NCI-H1092 treated with DMSO at 0.1 percent for 48 hours (cell line): ENCODE measurements at regions not wholly inside any gene's neighbourhood (a gene's known extent, or its start where the extent isn't known, plus 50 kb on each side); places are given as distances from the start of the nearest gene placed in this dataset.
"Not testable (repeated sequence)": the region's sequence is repeated elsewhere in the genome, so short reads cannot be mapped to it uniquely, and the experiment has no call there.

Experiments
- DNase-seq: peaks from one replicate; lab custom pipeline; 2025; lab: John Stamatoyannopoulos, UW

DNA sequence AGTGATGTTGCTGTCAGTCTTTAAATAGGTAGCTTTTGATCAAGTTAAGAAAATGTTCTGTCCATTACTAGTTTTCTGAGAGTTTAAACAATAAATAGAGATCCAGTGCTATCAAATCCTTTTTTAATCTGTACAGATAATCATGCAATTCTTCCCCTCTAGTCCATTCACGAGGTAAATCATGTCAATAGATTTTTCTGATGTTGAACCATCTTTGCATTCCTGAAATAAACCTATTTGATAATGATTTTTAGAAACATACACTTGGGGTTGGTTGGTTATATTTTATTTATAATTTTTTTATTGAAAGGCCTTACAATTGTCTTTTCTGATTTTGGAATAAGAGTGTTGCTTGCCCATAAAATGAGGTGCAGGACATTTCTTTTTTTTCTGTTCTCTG is 95.0 kb downstream of the FAM53A start:
- DNase-seq: no peak

DNA sequence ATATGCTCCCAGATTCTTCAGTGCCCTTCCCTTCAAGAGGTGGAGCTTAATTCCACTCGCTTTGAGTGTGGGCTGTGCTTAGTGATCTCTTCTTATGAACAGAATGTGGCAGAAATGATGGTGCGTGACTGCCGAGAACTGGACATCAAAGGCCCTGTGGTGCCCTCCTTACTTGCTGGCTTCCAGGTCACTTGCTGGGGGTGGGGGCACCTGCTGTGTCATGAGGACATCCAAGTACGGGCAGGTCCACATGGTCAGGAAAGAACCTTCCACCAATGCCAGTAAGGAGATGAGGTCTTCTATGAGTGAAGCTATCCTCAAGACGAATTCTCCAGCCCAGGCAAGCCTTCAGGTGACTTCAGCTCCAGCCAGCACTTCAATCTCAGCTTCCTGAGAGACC is 95.8 kb downstream of the FAM53A start:
- DNase-seq: no peak

DNA sequence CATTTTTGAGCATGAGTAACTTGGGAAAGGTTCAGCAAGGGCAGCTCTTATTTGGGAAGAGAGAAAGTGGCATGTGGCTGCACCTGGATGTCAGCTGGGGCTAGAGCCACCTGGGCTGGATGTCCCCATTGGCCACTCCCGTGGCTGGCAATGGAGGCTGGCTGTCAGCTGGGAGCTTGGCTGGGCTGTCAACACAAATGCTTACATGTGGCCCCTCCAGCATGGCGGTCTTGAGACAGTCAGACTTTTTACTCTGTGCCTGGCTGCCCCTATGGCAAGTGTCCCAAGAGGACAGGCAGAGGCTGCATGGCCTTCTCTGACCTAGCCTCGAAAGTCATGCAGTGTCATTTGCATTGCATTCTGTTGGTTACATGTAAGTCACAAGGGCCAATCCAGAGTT is 99.6 kb downstream of the FAM53A start:
- DNase-seq: no peak

DNA sequence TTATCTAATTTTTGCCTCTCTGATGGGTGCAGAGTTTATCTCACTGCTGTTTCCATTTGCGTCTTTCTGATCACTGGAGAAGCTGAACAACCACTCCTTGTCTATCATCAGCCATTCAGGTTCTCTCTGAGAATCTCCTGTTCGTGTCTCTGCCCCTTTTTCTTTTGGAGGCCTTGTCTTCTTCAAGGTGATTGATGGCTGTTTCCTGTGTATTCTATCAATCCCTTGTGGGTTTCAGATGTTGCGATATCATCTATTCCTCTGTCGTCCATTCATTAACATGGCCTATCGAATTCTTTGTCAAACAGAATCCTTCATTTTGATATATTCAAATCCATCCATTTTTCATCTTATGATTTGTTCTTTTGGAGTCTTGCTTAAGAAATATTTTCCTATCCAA is 100.3 kb downstream of the FAM53A start:
- DNase-seq: no peak

DNA sequence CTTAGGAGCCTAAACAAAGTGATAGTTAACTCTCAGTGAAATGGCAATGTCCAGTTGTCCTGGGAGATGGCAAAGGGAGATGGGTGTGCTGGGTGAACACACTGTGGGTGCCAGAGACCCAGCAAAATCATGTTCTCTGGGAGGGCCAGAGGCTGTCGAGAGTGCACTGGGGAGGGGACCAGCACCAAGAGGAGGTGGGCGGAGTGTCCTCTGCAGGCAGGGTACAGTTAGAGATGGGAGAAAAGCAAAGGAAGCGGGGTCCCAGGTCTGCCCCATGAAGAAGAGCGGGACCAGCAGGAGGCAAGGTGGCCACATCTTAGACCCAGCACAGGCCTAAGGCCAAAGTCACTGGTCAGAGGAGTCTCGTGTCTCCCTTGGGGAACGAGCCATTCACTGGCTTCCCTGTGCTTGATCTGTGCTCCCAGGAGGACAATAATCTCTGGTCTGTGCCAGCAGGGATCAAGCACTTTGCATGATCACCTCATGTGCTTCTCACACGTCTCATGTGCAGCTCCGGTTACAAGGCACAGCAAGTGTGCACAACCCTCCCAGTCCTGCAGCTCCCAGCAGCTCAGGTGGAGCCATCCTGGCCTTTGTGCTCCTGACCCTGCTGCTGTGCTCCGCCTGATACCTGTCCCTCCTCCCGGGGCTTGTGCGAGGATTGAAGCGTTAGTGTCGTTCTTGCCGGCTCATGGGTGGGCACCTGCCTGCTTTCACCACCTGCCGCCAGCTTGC is 100.9 kb downstream of the FAM53A start:
- DNase-seq: no peak

DNA sequence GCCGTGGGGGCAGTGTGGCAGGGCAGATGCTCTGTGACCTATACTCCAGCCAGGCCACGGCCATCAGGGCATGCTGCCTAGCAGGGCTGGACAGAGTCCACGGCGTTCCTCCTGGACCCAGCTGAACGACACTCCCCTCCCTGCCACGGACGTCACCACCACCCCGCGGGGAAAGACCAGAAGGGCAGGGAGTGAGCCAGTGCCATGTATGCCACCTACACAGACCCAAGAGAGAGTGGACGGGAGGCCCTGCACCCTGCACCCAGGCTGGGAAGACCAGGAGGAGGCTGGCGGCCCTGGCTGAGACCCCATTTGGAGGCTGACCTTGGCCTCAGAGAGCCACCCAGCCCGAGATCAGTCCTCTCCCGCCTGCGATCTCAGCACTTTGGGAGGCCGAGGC is 101.9 kb downstream of the FAM53A start:
- DNase-seq: no peak

DNA sequence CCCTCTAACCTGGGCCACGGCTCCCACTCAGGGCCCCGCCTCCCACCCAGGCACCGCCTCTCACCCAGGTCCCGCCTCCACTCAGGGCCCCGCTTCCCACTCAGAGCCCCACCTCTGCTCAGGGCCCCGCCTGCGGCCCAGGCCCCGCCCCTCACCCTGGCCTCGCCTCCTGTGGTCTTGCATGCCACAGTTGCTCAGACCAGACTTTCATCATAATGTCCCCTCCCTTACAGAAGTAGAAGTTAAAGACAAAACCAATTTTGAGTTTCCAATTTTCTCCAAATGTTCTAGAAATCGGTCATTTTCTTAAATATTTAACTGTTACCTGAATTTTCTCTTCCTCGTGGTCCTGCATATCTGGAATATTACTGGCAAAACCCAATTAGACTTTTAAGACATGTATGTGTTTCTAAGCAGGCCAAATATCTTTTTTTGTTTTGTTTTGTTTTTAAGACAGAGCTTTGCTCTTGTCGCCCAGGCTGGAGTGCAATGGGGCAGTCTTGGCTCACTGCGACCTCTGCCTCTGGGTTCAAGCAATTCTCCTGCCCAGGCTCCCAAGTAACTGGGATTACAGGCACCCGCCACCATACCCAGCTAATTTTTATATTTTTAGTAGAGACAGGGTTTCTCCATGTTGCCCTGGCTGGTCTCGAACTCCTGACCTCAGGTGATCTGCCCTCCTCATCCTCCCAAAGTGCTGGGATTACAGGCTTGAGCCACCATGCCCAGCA is 102.8 kb downstream of the FAM53A start:
- not testable (repeated sequence) for DNase-seq

DNA sequence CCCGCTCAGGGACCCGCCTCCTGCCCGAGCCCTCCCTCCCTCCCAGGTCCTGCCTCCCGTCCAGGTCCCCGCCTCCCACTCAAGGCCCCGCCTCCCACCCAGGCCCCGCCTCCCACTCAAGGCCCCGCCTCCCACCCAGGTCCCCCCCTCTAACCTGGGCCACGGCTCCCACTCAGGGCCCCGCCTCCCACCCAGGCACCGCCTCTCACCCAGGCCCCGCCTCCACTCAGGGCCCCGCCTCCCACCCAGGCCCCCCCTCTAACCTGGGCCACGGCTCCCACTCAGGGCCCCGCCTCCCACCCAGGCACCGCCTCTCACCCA is 103.5 kb downstream of the FAM53A start:
- not testable (repeated sequence) for DNase-seq

DNA sequence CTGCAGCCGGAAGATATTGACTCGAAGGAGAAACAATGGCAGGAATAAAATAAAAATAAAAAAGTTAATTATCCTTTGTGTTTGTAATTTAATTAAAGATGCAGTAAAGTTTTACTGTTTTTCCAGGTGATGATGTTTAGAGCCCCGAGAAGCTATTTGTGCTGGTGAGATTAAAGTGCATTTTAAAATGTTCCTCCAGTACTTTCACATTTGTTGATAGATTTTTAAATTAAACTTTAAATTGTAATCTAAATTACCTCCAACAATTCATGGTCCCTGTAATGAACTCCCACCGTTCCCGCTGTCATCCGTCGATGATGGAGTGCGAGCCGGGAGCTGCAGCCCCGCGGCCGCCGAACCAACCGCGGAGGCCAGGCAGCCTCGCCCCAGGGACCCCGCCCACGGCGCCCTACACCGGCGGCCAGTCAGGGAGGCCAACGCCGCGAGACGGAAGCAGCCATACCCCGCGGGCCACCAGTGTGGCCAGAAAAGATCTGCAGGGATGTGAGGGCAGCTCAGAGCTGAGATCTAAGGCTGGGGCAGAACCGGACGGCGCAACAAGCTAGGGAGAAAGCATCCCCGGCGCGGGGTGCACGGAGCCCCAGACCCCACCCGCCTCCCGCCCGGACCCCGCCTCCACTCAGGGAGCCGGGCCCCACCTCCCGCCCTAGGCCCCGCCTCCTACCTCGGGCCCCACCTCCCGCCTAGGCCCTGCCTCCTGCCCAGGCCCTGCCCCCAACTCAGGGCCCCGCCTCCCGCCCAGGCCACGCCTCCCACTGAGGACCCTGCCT is 104.0 kb downstream of the FAM53A start:
- DNase-seq: no peak

DNA sequence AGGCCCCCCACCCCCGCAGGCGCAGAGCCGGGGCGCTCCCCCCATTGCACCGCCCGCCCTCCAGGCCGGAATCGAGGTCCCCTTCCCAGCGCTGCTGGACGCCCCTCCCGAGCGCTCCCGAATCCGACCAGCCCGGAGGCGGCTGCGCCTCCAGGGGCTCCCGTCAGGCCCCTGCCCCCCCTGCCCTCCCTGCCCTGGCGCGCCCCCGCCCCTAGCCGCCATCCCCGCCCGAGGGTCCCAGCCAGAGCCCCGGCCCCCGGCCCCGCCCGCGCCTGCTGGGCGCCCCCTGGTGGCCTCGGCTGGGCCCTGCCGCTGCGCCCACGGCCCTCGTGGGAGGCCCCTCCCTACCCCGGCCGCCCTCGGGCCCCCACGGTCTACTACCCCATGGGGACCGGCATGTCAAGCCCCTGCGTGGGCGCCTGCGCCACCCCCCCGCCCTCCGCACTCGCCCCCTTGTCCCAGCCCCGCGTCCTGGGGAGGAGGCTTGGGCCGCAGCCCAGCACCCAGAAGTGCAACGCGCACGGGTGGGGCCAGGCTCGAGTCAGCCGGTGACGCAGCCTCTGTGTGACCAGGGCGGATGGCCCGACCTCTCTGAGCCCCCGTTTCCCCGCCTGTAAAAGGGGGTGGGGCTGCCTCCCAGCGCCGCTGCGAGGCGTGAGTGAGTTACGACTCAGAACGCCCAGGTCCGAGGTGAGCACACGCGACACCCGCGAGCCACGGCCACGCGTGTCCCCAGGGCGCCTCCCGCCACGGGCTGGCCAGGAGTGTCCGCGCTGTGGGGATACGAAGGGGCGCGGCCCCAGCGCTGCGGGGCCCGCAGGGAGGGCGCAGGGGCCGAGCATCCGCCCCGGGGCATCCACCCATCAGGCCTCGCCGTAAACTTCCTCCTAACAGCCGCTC is 104.9 kb downstream of the FAM53A start:
- DNase-seq: no peak

DNA sequence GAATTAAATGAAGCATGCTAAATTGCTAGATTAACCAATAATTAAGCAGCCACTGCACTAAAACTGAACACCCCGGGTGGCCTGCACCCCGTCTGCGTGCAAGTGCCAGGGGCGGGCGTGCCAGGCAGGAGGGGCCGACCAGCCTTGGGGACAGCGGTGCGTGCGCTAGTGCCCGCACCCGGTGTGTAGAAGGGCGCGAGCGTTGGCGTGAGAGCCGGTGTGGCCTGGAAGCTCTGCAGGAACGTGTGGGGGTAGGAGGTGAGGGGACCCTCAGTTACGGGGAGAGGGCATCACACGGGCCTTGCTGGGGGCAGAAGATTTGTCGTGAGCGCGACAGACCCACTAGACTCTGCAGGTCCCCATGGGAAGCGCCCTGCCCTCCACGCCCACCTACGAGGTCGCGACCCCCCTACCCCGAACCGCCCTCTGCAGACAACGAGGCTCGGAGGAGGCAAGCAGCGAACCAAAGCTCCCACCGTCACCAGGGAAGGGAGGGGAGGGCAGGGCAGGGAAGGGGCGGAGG is 105.8 kb downstream of the FAM53A start:
- no peak for DNase-seq

DNA sequence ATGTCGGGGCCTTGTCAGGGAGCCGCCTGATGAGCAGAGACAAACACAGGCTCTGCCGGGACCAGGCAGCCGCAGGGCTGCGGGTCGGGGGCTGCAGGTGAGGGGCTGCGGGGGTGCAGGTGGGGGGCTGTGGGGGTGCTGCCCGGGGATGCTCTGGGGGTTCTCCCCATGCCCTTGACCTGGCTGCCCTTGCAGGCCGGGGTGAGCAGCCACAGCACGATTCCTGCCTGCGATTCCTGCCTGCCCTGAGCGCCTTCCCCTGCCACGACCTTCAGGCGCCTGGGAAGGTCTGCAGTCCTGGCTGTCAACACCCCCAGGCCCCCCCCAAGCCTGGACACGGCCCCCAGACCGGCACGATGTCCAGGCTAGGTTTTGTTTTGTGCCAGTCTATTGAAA is 106.3 kb downstream of the FAM53A start:
- DNase-seq: no peak

DNA sequence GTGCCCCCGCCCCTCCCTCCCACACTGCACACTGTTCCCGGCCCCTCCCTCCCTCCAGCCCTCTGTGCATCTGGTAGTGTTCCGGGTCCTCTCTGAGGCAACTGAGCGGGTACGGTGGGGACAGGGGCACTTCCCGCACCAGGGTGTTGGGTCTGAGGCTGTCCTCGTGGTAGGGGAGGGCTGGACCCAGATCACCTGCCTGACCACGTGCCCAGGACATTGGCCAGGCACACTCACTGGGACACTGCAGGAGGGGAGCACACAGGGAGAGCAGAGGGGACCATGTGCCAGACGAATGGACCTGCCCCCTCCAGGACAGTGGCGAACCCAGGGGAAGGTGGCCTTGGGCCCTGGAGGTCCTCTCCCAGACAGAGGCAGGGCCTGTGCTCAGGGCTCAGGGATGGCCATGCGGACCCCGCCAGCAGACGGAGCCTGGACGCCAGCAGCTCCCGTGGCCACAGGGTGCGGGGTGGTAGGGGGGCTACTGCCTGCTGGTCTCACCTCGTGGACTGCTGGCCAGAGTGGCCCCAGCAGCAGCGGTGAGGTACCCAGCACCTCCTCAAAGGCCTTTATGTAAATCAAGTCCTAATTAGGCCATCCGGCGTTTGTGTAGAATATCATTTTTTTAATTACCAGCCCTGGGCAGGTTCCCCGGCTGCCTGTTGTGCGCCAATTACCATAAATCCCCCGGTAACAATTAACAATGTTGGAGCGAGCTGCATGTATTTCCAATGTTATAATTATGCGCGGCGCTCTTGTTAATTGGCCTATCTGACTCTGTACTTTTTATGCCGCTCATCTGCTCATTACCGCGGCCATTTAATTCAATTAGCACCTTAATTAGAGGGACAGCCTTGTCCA is 106.9 kb downstream of the FAM53A start:
- DNase-seq: no peak

DNA sequence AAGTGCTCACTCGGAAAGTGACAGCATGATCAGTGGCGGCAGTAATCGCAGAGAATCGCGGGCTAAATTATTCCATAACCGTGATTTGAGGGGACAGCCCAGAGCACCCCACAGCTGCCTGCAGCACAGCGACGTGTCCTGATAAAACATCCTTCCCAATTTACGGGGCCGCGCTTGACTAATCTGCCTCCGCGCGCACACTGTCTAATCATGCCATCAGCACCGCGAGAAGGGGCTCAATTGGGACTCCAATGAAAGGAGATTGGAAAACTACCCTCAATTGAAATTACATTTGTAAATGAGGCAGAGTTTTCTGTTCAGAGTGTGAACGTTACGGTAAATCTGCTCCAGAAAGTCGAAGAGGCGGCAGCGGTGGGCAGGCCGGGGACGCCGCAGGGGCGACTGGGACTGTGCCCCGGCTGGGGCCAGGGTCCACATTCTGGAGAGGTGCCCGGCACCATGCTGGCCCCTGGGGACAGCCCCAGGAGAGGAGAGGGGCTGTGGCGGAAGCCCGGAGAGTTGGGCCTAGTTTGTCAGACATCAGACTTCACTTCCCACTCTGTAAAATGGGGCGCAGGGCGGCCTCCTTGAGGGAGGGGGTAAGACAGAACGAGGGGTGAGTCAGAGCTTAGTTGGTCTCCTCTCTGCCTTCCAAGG is 107.7 kb downstream of the FAM53A start:
- no peak for DNase-seq

DNA sequence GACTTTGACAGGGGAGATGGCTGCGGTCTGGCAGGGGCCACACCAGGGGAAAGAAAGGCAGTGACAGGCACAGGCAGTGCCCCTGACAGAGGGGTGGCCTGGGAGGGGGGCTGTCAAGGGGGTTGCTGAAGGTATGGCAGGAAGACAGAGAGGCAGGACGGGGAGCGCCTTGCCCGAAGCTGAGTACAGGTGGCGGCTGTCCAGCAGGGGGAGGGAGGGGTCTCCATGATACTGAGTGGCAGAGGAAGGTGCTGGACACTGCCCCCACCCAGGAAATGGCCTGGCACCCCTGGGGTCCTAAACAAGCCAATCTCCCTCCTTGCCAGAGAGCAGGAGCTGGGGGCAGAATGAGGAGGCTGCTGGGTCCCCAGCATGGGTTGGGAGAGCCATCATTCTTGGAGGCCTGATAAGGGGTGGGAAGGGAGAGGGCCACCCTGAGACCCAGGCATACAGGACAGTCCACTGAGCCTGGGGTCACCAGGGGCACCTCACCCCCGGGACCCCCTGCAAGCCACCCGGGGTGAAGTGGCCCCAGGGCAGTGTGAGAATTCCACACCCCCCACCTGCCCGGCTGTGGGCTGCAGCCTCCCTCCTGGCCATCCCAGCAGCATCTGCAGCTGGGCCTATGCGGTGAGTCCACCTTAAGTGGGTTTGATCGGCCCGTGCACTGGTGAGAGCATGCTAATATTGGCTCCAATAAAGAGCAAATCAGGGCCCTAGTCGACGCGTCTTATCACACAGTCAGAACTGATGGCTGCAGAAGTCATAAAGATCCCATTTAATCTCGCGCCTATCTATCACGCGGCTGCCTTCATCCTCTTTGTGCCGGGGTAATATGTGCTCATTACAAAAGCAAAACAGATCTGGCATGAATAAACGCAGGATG is 108.5 kb downstream of the FAM53A start:
- DNase-seq: no peak

DNA sequence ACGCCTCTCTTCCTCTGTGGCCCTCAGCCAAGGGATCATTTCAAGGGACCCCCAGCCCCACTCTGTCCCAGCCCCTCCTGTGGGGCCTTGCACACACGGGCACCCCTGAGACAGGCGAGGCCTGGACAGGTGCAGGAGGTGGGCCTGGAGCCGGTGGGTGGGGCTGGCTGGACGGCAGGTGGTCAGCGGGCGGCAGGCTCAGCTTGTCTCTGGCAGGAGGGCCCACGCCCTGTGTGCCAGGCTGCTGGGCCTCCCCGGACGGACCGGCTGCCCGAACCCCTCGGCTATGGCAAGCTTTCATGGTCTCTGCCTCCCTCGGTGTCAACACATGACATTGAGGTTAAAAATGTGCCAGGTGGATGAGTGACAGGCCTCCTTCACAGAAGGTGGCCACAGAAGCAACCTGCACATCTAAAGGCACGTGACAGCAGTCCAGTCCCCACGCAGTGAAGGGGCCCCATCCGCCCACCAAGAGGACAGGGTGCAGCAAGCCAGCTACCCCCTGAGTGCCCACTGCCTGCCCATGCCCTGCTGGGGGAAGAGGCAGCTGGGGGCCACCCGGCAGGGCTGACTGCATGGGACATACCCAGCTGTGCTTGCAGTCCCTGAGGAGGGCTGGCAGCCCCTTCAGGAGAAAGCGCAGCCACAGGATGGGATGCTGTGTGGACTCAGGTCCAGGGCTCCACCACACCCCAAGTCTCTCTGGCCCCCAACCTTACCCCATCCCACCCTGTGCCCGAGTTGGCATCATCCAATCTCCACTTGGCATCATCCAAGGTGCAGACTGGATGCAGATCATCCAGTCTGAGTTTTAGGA is 109.3 kb downstream of the FAM53A start:
- no peak for DNase-seq

DNA sequence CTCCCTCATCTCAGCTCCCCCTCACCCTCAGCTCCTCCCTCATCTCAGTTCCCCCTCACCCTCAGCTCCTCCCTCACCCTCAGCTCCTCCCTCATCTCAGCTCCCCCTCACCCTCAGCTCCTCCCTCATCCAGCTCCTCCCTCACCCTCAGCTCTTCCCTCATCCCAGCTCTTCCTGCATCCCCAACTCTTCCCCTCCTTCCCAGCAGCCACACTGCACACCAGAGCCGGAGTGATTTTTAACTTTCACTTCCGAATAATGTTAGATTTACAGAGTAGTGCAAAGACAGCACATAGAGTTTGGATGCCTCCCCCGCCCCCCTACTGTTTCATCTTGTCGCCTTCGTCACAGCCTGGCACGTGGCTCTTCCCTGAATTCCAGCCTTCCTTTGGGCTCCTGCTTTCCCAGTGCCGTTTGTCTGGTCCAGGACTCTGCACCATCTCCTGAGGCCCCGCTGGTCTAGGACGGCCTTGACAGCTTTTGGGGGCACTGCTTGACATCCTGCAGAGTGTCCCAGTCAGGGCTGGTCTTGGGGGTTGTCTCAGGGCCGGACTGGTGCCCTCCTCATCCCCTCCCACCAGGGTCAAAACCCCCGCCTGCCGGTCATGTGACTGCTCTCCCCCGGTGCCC is 110.2 kb downstream of the FAM53A start:
- DNase-seq: no peak
